Suprapubic skin (tissue), 3 donors: ENCODE measurements at regions not wholly inside any gene's neighbourhood (a gene's known extent, or its start where the extent isn't known, plus 50 kb on each side); places are given as distances from the start of the nearest gene placed in this dataset.

Experiments used
- POLR2AphosphoS5 ChIP-seq, 3 donors: sonication (generic); formaldehyde crosslinking; IDR thresholded peaks; one replicate each; pipeline ENCODE4 v1.6.1; 2017; ENCODE audit warnings: antibody characterized with exemption in 3 of 3
- TF ChIP-seq, protein P1 (sequence below), 2 donors: fragments of 200-600 bp in 1 of 2; fragments of 450-650 bp in 1 of 2; sonication (generic) in 1 of 2; IDR thresholded peaks; one replicate each; pipeline ENCODE4 v1.5.1; 2016 to 2019; ENCODE audit warnings: antibody characterized with exemption in 2 of 2, mild to moderate bottlenecking in 1 of 2, moderate library complexity in 1 of 2

DNA sequence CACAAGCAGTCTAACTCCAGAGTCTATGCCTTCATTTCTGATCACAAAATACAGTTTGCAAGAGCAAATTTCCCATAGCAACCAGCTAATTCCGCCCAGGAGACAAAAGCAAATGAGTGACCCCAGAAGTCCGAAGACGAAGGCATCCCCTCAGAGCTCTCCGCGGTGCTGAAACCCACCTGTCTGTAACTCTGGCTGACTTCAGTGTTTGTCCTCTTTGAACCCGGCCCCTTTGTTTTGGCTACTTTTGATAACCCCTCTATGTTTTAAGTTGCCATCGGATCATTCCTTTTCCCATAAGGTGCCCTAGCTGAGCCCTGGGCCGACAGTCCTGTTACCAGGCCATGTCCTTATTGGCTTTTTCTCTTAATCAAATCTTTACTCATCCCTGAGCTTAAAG lies 515.8 kb downstream of the PTPRU start:
- TF ChIP-seq, protein P1, sequence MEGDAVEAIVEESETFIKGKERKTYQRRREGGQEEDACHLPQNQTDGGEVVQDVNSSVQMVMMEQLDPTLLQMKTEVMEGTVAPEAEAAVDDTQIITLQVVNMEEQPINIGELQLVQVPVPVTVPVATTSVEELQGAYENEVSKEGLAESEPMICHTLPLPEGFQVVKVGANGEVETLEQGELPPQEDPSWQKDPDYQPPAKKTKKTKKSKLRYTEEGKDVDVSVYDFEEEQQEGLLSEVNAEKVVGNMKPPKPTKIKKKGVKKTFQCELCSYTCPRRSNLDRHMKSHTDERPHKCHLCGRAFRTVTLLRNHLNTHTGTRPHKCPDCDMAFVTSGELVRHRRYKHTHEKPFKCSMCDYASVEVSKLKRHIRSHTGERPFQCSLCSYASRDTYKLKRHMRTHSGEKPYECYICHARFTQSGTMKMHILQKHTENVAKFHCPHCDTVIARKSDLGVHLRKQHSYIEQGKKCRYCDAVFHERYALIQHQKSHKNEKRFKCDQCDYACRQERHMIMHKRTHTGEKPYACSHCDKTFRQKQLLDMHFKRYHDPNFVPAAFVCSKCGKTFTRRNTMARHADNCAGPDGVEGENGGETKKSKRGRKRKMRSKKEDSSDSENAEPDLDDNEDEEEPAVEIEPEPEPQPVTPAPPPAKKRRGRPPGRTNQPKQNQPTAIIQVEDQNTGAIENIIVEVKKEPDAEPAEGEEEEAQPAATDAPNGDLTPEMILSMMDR (IDR thresholded peaks at IDR 0.05) = no peak
- TF ChIP-seq POLR2AphosphoS5 (IDR thresholded peaks at IDR 0.05) = no peak
